HG03520 (cell line): ENCODE measurements at regions not wholly inside any gene's neighbourhood (a gene's known extent, or its start where the extent isn't known, plus 50 kb on each side); places are given as distances from the start of the nearest gene placed in this dataset.

ENCODE experiments used
- ATAC-seq: cut with Tn5 transposase; IDR thresholded peaks from one replicate; pipeline ENCODE4 v1.9.1; 2021; ENCODE audit warnings: mild to moderate bottlenecking, moderate library complexity; ENCODE audit not compliant: unreplicated experiment

GRCh38 chr6:50102676-50103075, 52.9 kb upstream of the DEFB112 start:
- no peak for ATAC-seq

GRCh38 chr6:50110587-50110986, 60.9 kb upstream of the DEFB112 start:
- ATAC-seq = no peak

- ATAC-seq = no peak
Measured at GRCh38 chr6:50112981-50113857, 63.5 kb upstream of the DEFB112 start.

GRCh38 chr6:50116390-50116789, 66.7 kb upstream of the DEFB112 start:
- no peak for ATAC-seq

GRCh38 chr6:50116797-50117542, 67.2 kb upstream of the DEFB112 start:
- no peak for ATAC-seq

- ATAC-seq = no peak
Measured at GRCh38 chr6:50120300-50120699, 70.6 kb upstream of the DEFB112 start.

- ATAC-seq = no peak
Measured at GRCh38 chr6:50123688-50124087, 74.0 kb upstream of the DEFB112 start.

GRCh38 chr6:50124572-50124971, 74.8 kb upstream of the DEFB112 start:
- no peak for ATAC-seq

GRCh38 chr6:50128420-50129005, 78.8 kb upstream of the DEFB112 start:
- no peak for ATAC-seq

- ATAC-seq = no peak
Measured at GRCh38 chr6:50135968-50136367, 86.2 kb upstream of the DEFB112 start.

- ATAC-seq = no peak
Measured at GRCh38 chr6:50141100-50141499, 91.4 kb upstream of the DEFB112 start.

- no peak for ATAC-seq
Measured at GRCh38 chr6:50143011-50143719, 93.4 kb upstream of the DEFB112 start.

GRCh38 chr6:50145125-50145524, 95.4 kb upstream of the DEFB112 start:
- ATAC-seq = no peak

- no peak for ATAC-seq
Measured at GRCh38 chr6:50147371-50147770, 97.6 kb upstream of the DEFB112 start.

- ATAC-seq = no peak
Measured at GRCh38 chr6:50180646-50181045, 130.9 kb upstream of the DEFB112 start.

GRCh38 chr6:50185006-50185405, 135.3 kb upstream of the DEFB112 start:
- ATAC-seq = no peak

GRCh38 chr6:50187351-50187921, 137.7 kb upstream of the DEFB112 start:
- no peak for ATAC-seq

- ATAC-seq = no peak
Measured at GRCh38 chr6:50198245-50198644, 148.5 kb upstream of the DEFB112 start.

- no peak for ATAC-seq
Measured at GRCh38 chr6:50202766-50203165, 153.0 kb upstream of the DEFB112 start.

- no peak for ATAC-seq
Measured at GRCh38 chr6:50211582-50211981, 161.9 kb upstream of the DEFB112 start.

GRCh38 chr6:50213146-50213545, 163.4 kb upstream of the DEFB112 start:
- ATAC-seq = no peak
